ENCODE measurements at regions not wholly inside any gene's neighbourhood (a gene's known extent, or its start where the extent isn't known, plus 50 kb on each side); places are given as distances from the start of the nearest gene placed in this dataset.

DNA sequence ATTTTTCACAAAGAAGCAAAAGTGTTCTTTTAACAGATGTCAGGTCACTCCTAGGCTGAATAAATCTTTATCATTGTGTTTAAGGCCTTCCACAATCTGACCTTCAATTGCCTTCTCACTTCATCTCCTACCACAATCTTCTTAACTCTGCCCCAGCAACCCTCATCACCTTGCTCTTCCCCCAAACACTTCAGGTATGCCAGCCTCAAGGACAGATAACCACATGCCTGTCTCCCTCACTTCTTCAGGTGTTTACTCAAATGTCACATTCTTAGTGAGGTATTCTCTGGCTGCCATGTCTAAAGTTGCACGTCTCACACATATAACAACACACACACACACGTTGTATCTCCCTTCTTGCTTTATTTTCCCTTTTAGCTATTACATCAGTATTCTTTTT, 146.5 kb downstream of the ANKRD50 start:
- Histone ChIP-seq H3K27me3 (ENCODE audit: insufficient read depth) (no peaks in the 10 kb centered on the region), H3K9me2 (no peaks in the 10 kb centered on the region), H4K20me1 (ENCODE audit: insufficient read depth) (no peaks in the 10 kb centered on the region), H3K9ac (no peak overlapping the region), H3K36me3 (replicated peaks in 1 of 2; ENCODE audit: control insufficient read depth in 1 of 2, insufficient read depth in 2 of 2, low read length in 1 of 2) (peaks cover 0 to 4% of the 10 kb centered on the region in 2 experiments), H3F3A (replicated peaks; ENCODE audit: insufficient read depth) (no peaks in the 10 kb centered on the region), H3K79me2 (ENCODE audit: insufficient read depth) (no peaks in the 10 kb centered on the region), H3K4me2 (no peak overlapping the region), H2AFZ (ENCODE audit: low read depth) (no peak overlapping the region), H3K4me1 (ENCODE audit: control insufficient read depth in 1 of 2, insufficient read depth in 2 of 2, low read depth in 1 of 2, low read length in 1 of 2) (no peaks in the 10 kb centered on the region), H3K27ac (ENCODE audit: low read depth in 2 of 2, low read length in 1 of 2) (no peak overlapping the region), H3K4me3 (ENCODE audit: low read depth in 2 of 2, low read length in 1 of 2) (no peak overlapping the region), H3K9me3 (peaks cover 2% of the 10 kb centered on the region; the same call in 1 of the 2 replicates)
- CTCF ChIA-PET, result no interaction called here
- no peak for DNase-seq
- 91% methylated on average over 2 of the region's 2 CpGs for WGBS (ENCODE audit: low lambda C conversion rate)
- TF ChIP-seq FOXJ3 (CRISPR knock-in tag; IDR thresholded peaks at IDR 0.05) (no peak), TCF12 (IDR thresholded peaks at IDR 0.05) (no peak), RFX5 (IDR thresholded peaks at IDR 0.05; ENCODE audit: low read length) (no peak), CHD2 (IDR thresholded peaks at IDR 0.05; ENCODE audit: low read length, partially characterized antibody) (no peak), FOSL2 (IDR thresholded peaks at IDR 0.05; ENCODE audit: borderline replicate concordance, low read depth) (no peak), NRF1 (IDR thresholded peaks at IDR 0.05; ENCODE audit: low read depth, low read length) (no peak), JUND (IDR thresholded peaks at IDR 0.05) (no peak)
- TF ChIP-seq, protein P1, sequence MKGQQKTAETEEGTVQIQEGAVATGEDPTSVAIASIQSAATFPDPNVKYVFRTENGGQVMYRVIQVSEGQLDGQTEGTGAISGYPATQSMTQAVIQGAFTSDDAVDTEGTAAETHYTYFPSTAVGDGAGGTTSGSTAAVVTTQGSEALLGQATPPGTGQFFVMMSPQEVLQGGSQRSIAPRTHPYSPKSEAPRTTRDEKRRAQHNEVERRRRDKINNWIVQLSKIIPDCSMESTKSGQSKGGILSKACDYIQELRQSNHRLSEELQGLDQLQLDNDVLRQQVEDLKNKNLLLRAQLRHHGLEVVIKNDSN (IDR thresholded peaks at IDR 0.05; ENCODE audit: borderline replicate concordance, low read depth), result no peak
- POLR2A ChIA-PET, result no interaction called here

DNA sequence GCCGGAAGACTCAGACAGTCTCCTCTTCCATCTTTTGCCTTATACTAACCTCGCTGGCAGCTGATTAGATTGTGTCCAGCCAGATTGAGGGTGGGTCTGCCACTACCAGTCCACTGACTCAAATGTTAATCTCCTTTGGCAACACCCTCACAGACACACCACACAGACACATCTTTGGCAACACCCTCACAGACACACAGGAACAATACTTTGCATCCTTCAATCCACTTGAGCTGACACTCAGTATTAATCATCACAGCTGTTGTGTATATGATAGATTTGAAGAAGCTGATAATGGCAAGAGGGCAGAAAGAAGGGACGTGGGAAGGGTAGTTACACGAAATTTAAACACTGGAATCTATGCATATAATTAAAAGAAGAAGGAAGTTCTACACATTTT, 139.5 kb downstream of the ANKRD50 start:
- H3K4me3 ChIP-seq (ENCODE audit: low read depth in 2 of 2, low read length in 1 of 2), result no peak overlapping the region
- H3K27me3 ChIP-seq (ENCODE audit: insufficient read depth), result no peaks in the 10 kb centered on the region
- CTCF ChIA-PET, result no interaction called here
- TF ChIP-seq, protein P1 (IDR thresholded peaks at IDR 0.05; ENCODE audit: borderline replicate concordance, low read depth), result no peak
- no peak for TF ChIP-seq POLR2AphosphoS5 (IDR thresholded peaks at IDR 0.05; ENCODE audit: low read depth, low read length)
- TF ChIP-seq SIN3A (IDR thresholded peaks at IDR 0.05; ENCODE audit: borderline replicate concordance, low read depth, low read length), result no peak
- TF ChIP-seq RCOR1 (IDR thresholded peaks at IDR 0.05; ENCODE audit: low read length), result no peak
- TF ChIP-seq GATA2 (CRISPR knock-in tag; IDR thresholded peaks at IDR 0.05), result no peak
- TF ChIP-seq, protein P2, sequence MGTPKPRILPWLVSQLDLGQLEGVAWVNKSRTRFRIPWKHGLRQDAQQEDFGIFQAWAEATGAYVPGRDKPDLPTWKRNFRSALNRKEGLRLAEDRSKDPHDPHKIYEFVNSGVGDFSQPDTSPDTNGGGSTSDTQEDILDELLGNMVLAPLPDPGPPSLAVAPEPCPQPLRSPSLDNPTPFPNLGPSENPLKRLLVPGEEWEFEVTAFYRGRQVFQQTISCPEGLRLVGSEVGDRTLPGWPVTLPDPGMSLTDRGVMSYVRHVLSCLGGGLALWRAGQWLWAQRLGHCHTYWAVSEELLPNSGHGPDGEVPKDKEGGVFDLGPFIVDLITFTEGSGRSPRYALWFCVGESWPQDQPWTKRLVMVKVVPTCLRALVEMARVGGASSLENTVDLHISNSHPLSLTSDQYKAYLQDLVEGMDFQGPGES (IDR thresholded peaks at IDR 0.05; ENCODE audit: low read depth, low read length), result no peak
- TF ChIP-seq TAF1 (IDR thresholded peaks at IDR 0.05; ENCODE audit: borderline replicate concordance, low read depth, low read length), result no peak
- TF ChIP-seq TEAD4 (IDR thresholded peaks at IDR 0.05; ENCODE audit: borderline replicate concordance, insufficient read depth), result no peak
- TF ChIP-seq, protein P3, sequence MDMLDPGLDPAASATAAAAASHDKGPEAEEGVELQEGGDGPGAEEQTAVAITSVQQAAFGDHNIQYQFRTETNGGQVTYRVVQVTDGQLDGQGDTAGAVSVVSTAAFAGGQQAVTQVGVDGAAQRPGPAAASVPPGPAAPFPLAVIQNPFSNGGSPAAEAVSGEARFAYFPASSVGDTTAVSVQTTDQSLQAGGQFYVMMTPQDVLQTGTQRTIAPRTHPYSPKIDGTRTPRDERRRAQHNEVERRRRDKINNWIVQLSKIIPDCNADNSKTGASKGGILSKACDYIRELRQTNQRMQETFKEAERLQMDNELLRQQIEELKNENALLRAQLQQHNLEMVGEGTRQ (IDR thresholded peaks at IDR 0.05; ENCODE audit: borderline replicate concordance, low read depth, low read length), result no peak
- TF ChIP-seq CHD2 (IDR thresholded peaks at IDR 0.05; ENCODE audit: low read length, partially characterized antibody), result no peak
- TF ChIP-seq NFIC (IDR thresholded peaks at IDR 0.05; ENCODE audit: borderline replicate concordance), result no peak
- no peak for TF ChIP-seq FOXM1 (IDR thresholded peaks at IDR 0.05; ENCODE audit: low read depth)
- TF ChIP-seq, protein P4, sequence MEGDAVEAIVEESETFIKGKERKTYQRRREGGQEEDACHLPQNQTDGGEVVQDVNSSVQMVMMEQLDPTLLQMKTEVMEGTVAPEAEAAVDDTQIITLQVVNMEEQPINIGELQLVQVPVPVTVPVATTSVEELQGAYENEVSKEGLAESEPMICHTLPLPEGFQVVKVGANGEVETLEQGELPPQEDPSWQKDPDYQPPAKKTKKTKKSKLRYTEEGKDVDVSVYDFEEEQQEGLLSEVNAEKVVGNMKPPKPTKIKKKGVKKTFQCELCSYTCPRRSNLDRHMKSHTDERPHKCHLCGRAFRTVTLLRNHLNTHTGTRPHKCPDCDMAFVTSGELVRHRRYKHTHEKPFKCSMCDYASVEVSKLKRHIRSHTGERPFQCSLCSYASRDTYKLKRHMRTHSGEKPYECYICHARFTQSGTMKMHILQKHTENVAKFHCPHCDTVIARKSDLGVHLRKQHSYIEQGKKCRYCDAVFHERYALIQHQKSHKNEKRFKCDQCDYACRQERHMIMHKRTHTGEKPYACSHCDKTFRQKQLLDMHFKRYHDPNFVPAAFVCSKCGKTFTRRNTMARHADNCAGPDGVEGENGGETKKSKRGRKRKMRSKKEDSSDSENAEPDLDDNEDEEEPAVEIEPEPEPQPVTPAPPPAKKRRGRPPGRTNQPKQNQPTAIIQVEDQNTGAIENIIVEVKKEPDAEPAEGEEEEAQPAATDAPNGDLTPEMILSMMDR (IDR thresholded peaks at IDR 0.05), result no peak
- H3K36me3 ChIP-seq (replicated peaks in 1 of 2; ENCODE audit: control insufficient read depth in 1 of 2, insufficient read depth in 2 of 2, low read length in 1 of 2), result no peaks in the 10 kb centered on the region
- H3K4me1 ChIP-seq (ENCODE audit: control insufficient read depth in 1 of 2, insufficient read depth in 2 of 2, low read depth in 1 of 2, low read length in 1 of 2), result no peaks in the 10 kb centered on the region
- H3K79me2 ChIP-seq (ENCODE audit: insufficient read depth), result no peaks in the 10 kb centered on the region
- WGBS (ENCODE audit: low lambda C conversion rate), result 87% methylated on average over 4 of the region's 4 CpGs
- H3K27ac ChIP-seq (ENCODE audit: low read depth in 2 of 2, low read length in 1 of 2), result no peak overlapping the region
- DNase-seq, result no peak
- POLR2A ChIA-PET, result no interaction called here
- no peaks in the 10 kb centered on the region for H3K9me2 ChIP-seq
- no peaks in the 10 kb centered on the region; the same call in 1 of the 2 replicates for H3K9me3 ChIP-seq
- H3F3A ChIP-seq (replicated peaks; ENCODE audit: insufficient read depth), result no peaks in the 10 kb centered on the region
- no peaks in the 10 kb centered on the region for H4K20me1 ChIP-seq (ENCODE audit: insufficient read depth)
- no peak overlapping the region for H3K9ac ChIP-seq
- H2AFZ ChIP-seq (ENCODE audit: low read depth), result no peak overlapping the region
- no peak overlapping the region for H3K4me2 ChIP-seq

Data from SK-N-SH (cell line).